SH-SY5Y (cell line): ENCODE measurements at regions not wholly inside any gene's neighbourhood (a gene's known extent, or its start where the extent isn't known, plus 50 kb on each side); places are given as distances from the start of the nearest gene placed in this dataset.

Source experiments
- GATA2 ChIP-seq: IDR thresholded peaks from 2 replicates; pipeline ENCODE4 v1.6.1; 2011; ENCODE audit warnings: mild to moderate bottlenecking, low read depth, low read length
- GATA3 ChIP-seq: IDR thresholded peaks from 2 replicates; pipeline ENCODE4 v1.6.1; 2011; ENCODE audit warnings: low read depth, mild to moderate bottlenecking, low read length, moderate library complexity

DNA sequence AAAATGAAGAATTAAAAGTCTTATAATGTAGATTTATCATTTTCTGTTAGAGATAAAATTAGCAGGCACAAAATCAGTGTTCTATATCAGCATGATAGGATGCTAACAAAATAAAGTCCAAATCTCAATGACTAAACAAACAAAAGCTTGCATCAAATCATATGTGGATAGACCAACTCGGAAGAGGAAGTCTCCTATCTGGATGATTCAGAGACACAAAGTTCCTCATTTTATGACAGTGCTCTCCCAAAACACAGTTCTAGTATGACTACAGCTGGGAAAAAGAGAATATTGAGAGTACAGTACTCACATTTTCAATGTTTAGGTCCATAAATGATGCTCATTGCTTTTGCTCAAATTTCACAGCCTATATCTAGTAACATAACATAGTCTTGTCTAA is 376.1 kb upstream of the CTSO start:
- TF ChIP-seq GATA2 (no peak), GATA3 (no peak)
